Stimulated activated naive CD8-positive, alpha-beta T cell treated with anti-CD3 and anti-CD28 coated beads, Interleukin-15, Interleukin-2, amounts not matched to agents 100 U/mL and 50 U/mL, for 24 hours (primary cell): ENCODE measurements at regions not wholly inside any gene's neighbourhood (a gene's known extent, or its start where the extent isn't known, plus 50 kb on each side); places are given as distances from the start of the nearest gene placed in this dataset.
"Not testable (repeated sequence)": the region's sequence is repeated elsewhere in the genome, so short reads cannot be mapped to it uniquely, and the experiment has no call there.

ENCODE experiments used
- ATAC-seq: fragments of 150-1000 bp; cut with Tn5 transposase; one replicate; pipeline ENCODE4 v1.10.0; 2021
- DNase-seq: peaks from one replicate; pipeline ENCODE4 v3.0.0; 2021

GRCh38 chr14:53742233-53742620 is 214.4 kb downstream of the BMP4 start:
- no peak for DNase-seq
- no peak for ATAC-seq

- ATAC-seq, result no peak
- DNase-seq, result no peak
Measured at GRCh38 chr14:53741479-53742232, 215.0 kb downstream of the BMP4 start.

- DNase-seq (no peak), ATAC-seq (no peak)
Measured at GRCh38 chr14:53740570-53740969, 216.1 kb downstream of the BMP4 start.

GRCh38 chr14:53735916-53736315 is 220.7 kb downstream of the BMP4 start:
- DNase-seq, result no peak
- no peak for ATAC-seq

- DNase-seq (no peak), ATAC-seq (no peak)
Measured at GRCh38 chr14:53723221-53723620, 233.4 kb downstream of the BMP4 start.

GRCh38 chr14:53719536-53719935 is 237.1 kb downstream of the BMP4 start:
- ATAC-seq (no peak), DNase-seq (no peak)

GRCh38 chr14:53716578-53716977 is 240.0 kb downstream of the BMP4 start:
- no peak for ATAC-seq
- DNase-seq, result no peak

GRCh38 chr14:53715193-53715721 is 241.4 kb downstream of the BMP4 start:
- DNase-seq, result no peak
- ATAC-seq, result no peak

GRCh38 chr14:53714495-53715192 is 242.0 kb downstream of the BMP4 start:
- no peak for DNase-seq
- ATAC-seq, result no peak

GRCh38 chr14:53712901-53713300 is 243.7 kb downstream of the BMP4 start:
- not testable (repeated sequence) for ATAC-seq, DNase-seq

- ATAC-seq (no peak), DNase-seq (no peak)
Measured at GRCh38 chr14:53711205-53711604, 245.4 kb downstream of the BMP4 start.

GRCh38 chr14:53710615-53711014 is 246.0 kb downstream of the BMP4 start:
- DNase-seq (no peak), ATAC-seq (no peak)

GRCh38 chr14:53709381-53709780 is 247.2 kb downstream of the BMP4 start:
- no peak for ATAC-seq
- no peak for DNase-seq

GRCh38 chr14:53703457-53703856 is 253.2 kb downstream of the BMP4 start:
- DNase-seq (no peak), ATAC-seq (no peak)

GRCh38 chr14:53701108-53701875 is 255.3 kb downstream of the BMP4 start:
- DNase-seq (no peak), ATAC-seq (no peak)

GRCh38 chr14:53696217-53696965 is 260.2 kb downstream of the BMP4 start:
- no peak for ATAC-seq
- DNase-seq, result no peak

- DNase-seq (no peak), ATAC-seq (no peak)
Measured at GRCh38 chr14:53695692-53696214, 260.9 kb downstream of the BMP4 start.

- DNase-seq (no peak), ATAC-seq (no peak)
Measured at GRCh38 chr14:53692885-53693284, 263.7 kb downstream of the BMP4 start.

- ATAC-seq, result no peak
- no peak for DNase-seq
Measured at GRCh38 chr14:53692451-53692850, 264.2 kb downstream of the BMP4 start.

GRCh38 chr14:53683229-53683628 is 273.4 kb downstream of the BMP4 start:
- ATAC-seq (no peak), DNase-seq (no peak)

GRCh38 chr14:53672526-53672925 is 284.1 kb downstream of the BMP4 start:
- no peak for ATAC-seq
- no peak for DNase-seq

GRCh38 chr14:53670701-53671100 is 285.9 kb downstream of the BMP4 start:
- ATAC-seq, result no peak
- DNase-seq, result no peak
